HG03175 (cell line): ENCODE measurements at regions not wholly inside any gene's neighbourhood (a gene's known extent, or its start where the extent isn't known, plus 50 kb on each side); places are given as distances from the start of the nearest gene placed in this dataset.

Experiments
- ATAC-seq: cut with Tn5 transposase; IDR thresholded peaks from one replicate; pipeline ENCODE4 v1.9.1; 2021; ENCODE audit warnings: mild to moderate bottlenecking, moderate library complexity; ENCODE audit not compliant: unreplicated experiment

DNA sequence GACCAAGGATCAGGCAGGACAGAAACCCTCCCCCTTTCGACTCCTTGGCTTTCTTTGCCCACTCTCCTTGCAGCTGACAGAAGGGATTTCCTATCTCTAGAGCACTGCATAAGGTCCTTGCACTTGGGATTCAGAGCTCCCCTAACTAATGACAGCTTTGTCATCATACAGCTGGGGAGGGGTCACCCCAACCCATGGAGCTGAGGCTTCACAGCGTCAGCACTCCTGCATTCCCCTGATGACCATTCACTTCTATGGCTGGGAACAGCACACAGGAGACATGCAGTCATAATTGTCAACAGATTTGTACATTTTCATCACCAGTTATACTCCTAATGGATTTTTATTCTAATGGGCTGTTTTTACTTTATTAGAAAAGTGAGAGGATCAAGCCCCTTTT lies 161.7 kb upstream of the C1orf87 start:
- no peak for ATAC-seq

DNA sequence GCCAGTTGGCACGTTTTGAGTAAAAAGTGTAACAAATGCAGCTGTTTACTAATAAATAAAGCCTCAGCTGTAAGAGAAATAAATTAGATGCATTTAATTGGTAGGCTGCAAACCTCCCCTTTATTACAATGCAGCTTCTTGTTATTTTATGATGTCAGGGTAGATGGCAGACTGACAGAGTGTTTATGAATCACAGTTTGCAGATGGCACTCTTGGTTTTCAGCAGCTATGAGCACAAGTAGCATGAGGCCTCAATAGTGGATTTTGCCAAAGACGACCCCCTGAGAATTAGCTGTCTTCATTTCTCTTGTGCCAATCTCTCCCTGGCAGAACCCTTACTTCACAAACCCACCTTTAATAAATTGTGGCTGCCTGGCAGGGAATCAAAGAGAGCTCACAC lies 161.2 kb upstream of the C1orf87 start:
- ATAC-seq, result no peak

DNA sequence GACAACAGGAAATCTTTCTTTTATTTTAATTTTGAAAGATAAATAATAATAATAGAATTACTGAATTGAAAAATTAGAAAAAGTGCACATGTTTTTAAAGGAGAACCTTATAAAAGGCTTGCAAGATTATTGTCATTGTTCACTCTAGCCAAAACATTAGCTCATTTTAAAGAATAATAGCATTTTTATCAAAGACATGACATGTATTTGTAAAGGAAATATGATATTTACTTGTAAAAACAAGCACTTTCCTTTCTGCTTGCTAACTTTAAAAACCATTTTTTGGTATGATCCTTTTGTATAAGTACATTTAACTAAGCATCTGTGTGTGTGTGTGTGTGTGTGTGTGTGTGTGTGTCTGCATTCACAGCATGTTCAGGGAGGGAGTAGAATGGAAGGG lies 156.3 kb upstream of the C1orf87 start:
- no peak for ATAC-seq

DNA sequence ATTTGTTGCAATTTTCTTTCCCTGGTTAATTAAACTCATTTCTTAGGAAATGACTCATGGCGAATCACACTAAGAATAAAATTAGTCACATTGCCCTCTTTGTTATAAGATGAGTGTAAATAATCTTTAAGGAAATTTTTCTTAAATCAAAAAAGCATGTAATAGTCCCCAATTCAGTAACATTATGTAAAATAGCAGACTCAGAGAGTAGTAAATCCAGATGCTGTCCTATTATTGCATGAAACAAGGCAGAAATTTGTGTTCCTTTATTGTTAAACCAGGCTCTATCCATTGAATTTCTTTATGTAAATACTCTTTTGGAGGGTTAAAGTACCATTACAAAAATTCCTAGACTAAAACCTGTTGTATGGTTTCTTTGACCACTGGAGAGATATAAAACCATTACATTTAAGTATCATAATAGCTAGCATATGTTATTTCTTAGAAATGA lies 154.5 kb upstream of the C1orf87 start:
- no peak for ATAC-seq

DNA sequence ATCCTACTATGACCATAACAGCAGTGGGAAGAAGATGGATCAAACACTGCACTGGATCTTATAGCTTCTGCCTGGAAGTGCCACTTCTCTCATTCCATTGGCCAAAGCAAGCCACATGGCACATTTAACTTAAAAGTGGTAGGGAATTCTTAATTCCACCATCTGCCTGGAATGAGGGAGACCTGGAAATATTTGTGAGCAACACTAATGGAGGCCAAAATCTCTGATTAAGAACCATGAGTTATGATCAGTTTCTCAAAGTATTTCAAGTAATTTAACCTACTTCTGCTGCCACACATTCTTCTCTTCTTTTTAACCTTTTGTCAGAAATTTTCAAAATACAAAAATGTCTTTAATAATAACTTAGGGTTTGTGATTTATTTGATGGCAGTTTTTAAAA lies 154.0 kb upstream of the C1orf87 start:
- ATAC-seq, result no peak

DNA sequence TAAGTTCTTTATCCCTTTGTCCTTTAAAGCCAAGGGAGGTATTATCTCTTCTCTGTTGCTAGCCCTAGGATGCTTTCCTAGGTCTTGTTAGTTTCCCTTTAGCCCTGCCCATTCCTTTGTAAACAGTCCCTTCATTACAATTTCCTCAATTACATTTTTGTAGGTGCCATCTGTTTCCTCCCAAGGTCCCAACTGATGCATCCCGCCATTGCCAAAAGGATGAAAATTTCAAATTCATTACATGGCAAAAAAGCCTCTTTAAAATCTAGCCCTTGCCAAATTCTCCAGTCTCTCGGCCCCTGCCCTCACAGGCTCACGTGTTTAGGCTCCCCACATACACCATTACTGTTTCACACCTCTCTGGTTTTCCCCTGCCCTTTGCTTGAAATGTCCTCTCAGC lies 151.9 kb upstream of the C1orf87 start:
- no peak for ATAC-seq

DNA sequence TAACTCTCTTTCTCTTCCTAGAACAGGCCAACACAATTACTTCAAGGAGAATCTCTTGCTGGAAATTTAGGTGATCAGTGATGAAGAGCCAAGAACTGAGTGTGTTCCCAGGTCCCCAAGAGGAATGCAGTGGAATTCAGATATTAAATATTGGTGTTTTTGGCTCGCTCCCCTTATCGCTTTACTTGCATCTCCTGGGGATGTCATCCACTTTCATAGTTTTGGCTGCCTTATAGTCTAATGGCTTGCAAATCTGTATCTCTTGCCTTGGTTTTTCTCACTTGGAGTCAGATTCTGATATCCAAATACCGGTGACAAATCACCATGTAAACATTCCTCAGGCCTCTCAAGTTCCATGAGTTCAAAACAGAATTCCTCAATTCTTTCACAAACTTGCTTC lies 151.0 kb upstream of the C1orf87 start:
- no peak for ATAC-seq

DNA sequence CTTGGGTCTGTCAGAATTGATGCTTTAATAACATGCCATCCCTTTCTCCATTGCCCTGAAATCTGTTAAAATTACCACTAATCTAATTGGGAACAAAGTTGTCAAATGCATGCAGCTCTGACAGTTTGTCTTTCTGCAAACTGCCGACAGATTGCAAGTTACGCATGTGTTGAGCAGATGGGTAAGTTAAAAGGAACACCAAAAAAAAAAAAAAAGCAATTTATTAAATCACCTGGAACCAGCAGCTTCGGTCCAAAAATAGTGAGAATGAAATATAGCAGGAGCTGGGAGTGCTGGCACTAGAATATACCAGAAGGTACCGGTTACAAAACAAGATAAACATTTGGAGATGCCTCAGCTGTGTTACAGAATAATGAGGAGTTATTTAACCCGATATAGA lies 149.6 kb upstream of the C1orf87 start:
- no peak for ATAC-seq

DNA sequence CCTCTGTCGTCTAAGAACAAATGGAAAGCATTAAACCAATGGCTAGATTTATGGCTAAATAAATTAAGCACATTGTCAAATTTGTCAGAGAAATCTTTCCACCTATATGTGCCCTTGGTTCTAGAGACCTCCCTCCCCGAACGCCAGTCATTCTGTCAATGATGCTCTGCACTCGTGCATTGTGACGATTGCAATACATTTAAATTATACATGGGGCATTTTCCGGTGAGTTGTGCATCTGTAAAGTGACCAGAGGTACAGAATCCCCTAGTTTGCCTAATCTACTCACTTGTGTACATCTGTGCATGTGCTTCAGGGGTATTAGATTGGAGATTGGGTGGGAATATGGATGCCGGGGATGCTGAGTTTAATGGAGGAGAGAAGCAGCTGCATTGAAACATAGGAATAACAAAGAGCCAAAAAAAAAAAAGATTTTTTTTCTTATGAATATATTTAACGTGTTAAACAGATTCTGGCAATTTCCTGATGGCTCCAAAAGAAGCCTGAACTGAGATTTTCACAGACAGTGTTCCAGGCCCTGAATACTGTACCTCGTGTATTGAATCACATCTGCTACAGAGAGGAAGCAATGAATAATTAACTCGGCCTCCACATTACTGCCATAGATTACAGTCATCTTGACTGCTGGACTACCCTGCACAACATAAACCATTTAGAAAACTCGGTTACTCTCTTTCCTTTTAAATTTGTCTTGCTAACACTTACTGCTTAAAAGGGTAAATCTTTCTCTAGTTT lies 149.0 kb upstream of the C1orf87 start:
- no peak for ATAC-seq

DNA sequence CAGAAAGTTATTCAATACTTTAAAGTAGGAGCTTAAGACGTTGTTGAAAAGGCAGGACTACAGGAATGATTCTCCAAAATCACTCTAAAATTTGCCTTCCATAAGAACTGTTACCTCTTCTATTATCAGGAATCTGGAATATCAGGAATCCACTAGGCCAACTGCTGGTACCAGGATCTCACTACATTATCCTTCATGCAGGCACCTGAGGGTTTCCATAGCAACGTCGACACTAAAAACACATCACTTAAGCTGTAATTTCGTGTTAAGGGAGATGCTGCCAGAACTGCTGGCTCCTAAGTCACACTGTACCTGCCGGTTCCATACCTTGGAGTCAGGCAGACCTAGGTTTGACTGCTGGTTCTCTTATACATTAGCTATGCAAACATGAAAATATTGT lies 139.7 kb upstream of the C1orf87 start:
- no peak for ATAC-seq

DNA sequence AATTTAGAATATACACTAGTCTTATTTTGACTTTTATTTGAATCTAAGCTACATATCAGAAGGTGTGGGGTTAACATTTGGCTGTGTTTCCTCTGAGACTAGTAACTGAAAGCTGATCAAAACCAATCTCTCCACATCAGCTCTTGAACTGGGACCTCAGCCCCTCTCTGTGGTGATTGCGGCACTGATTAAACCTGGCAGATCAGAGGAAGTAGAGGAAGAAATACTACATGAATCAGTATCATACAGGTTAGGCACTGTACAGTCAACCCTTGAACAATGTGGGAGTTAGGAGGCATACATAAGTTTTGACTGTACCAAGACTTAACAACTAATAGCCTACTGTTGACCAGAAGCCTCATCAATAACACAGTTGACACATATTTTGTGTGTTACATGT lies 122.5 kb upstream of the C1orf87 start:
- no peak for ATAC-seq

DNA sequence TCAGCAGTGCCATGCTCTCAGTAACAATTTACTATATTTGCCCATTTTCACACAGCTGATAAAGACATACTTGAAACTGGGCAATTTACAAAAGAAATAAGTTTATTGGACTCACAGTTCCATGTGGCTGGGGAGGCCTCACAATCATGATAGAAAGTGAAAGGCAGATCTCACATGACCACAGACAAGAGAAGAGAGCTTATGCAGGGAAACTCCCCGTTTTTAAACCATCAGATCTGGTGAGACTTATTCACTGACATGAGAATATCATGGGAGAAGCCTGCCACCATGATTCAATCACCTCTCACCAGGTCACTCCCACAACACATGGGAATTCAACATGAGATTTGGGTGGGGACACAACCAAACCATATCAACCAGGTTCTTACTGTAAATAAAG lies 112.1 kb upstream of the C1orf87 start:
- no peak for ATAC-seq

DNA sequence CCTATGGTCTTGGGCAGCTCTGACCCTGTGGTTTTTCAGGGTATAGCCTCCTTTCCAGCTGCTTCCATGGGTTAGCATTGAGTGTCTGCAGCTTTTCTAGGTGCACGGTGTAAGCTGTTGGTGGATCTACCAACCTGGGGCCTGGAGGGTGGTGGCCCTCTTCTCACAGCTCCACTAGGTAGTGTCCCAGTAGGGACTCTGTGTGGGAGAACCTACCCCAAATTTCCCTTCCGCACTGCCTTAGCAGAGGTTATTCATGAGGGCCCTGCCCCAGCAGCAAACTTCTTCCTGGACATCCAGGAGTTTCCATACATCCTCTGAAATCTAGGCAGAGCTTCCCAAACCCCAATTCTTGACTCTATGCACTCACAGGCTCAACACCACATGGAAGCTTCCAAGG lies 111.0 kb upstream of the C1orf87 start:
- no peak for ATAC-seq

DNA sequence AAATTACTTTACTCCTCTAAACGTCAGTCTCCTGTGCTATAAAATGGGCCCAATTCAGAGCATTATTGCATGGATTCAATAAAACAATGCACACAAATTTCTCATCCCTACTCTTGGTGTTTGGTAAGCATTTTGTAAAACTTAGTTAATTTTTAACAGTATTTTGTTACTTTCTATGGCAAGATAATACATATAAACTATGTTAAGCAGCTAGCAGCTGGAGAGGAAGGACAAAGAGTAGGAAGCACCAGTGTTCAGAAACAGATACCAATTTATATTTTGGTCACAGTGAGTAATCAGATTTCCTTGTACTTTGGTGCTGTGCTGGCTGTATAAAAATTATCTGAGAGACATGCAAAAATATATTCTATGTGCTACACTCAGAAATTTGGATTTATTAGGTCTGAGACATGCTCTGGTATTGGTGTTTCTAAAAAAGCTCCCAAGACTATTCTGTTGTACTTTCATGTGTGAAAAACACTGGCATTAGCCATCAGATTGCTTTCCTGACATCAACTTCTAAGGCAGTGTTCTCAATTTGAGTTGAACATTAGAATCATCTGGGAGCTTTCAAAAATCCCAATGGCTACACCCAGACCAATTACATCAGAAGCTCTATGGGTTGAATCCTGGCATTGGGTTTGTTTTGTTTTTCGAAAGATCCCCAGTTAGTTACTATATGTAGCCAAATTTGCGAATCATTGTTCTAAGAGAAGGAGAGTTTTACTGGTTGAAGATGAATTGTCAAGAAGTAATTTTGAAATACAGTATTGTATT lies 100.3 kb upstream of the C1orf87 start:
- no peak for ATAC-seq

DNA sequence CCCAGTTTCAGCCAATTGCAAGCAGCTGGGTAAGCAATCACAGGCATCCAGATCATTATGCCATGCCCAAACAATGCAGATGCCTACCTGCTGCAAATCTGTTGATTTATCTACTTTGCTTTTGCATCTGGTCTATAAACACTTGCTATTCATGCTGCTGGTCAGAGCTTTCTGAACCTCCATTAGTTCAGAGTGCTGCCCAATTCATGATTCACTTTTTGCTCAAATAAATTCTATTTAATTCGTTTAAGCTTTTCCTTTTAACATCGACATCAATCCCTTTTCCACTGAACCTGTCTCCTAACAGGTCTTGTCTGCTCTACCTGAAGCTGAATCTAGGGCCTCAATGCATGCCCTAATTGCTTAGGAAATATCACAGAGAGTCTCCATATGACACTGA lies 99.4 kb upstream of the C1orf87 start:
- no peak for ATAC-seq

DNA sequence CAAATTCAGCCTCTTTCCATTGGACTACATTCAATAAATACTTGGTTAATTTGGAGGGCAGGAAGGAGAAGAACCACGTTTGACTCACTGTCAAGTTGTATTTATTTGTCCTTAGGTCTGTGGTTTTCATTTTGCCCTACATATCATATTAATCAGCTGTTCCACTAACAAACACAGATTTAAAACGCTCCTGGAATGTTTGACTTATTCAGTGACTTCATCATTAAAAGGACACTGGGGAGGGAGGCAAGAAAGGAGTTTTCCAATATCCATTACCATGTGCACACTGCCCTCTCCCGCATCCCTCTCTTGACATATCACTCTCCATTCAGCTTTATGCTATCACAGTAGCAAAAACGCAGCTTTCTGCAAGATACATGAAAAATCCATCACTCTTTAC lies 98.2 kb upstream of the C1orf87 start:
- no peak for ATAC-seq

DNA sequence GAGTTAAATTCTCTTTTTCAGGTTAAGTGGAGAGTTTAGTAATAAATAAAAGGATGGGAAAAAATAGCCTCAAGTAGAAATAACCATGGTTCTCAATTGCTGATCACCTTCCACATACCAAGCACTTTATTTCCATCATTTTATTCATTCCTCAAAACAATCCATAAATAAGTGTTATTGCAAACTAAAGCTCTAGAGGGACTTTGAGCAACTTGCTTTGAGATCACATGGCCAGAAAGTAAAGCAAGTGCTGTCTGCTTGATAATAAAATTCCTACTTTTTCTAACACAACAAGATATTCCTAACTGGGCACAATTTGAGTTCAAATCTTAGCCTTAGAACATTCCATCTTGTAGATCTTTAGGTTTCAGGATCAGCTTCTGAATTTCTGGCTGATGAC lies 97.1 kb upstream of the C1orf87 start:
- ATAC-seq, result no peak

DNA sequence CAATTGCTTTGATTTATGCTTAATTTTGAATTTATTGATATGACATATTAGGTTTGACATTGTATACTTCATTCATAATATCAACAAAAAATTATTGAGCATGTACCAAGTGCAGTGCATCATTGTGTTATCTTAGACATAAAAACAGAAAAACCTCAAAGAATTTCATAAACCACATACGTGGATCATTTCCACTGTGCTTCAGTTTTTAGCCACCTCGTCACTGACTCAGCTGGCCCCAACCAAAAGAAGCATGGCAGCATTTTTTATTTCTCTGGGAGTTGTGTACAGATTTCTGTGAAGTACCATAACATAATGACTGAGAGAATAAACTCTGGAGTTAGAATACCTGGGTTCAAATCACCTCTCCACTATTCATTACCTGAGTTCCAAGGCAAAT lies 95.6 kb upstream of the C1orf87 start:
- ATAC-seq, result no peak

DNA sequence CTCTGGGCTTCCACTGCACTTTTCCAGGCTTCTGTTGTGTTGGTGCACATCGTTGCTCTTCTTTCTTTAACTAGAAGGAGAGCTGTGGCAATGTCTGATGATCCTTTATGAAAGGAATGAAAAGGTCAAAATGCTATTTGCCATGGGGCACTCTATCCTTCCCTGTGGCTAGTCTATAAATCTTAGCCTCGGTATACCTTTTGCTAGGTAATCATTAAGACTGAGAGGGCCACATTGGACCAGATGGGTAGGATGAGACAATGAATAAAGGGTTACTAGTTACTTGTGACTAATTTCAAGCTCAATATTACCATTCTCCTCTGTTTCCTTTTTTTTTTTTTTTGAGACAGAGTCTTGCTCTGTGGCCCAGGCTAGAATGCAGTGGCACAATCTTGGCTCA lies 89.4 kb upstream of the C1orf87 start:
- ATAC-seq, result no peak

DNA sequence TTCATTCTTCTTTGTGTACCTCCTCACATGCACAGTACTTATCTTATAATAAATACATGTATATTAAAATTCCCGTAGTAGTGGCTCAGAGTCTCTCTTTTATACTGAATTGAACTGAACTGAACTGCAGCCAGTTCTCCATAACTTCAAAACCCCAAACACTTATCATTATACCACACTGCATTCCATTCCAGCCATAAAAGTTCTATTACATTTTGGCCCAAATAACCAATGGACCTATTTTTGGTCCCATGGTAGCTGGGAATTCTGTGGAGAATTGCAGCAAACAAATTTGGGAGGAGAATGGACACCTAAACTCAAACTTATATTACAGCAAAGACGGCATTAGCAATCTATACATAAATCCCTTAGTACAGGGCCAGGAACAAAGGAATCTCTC lies 86.6 kb upstream of the C1orf87 start:
- no peak for ATAC-seq

DNA sequence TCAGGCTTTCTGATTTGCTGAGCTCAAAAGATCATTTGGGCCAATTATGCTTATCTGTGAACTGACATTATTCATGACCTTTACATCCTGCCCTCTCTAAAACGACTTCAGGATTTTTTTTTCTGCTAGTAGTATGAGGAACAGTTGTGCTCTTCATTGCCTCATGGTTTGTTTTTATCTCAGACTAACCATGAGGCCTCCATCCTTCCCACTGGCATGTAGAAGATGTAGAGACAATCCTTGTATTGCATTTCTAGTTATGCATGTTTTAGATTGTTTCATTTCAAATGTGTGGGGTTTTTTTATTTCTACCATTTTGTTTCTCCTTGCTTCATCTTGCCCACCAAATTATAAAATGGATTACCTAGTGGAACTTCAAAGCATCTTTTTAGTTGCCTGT lies 82.8 kb upstream of the C1orf87 start:
- no peak for ATAC-seq

DNA sequence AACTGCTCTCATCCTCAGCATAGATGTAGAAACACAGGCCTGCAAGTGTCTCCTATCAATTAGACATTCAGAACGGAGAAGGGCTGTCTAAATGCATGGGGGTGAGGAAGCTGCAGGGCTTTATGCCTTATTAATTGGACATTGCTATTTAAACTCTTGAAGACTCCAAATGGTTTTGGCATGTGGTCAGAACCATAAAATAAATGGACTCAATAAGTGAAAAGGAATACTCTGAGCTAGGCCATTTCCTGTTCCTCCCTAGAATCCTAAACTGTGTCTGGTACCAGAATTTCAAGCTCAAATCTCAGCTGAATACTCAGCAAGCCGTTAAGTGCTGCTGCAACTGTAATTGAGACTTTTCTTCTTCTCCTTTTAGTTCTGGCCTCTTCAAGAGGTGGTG lies 80.4 kb upstream of the C1orf87 start:
- no peak for ATAC-seq

DNA sequence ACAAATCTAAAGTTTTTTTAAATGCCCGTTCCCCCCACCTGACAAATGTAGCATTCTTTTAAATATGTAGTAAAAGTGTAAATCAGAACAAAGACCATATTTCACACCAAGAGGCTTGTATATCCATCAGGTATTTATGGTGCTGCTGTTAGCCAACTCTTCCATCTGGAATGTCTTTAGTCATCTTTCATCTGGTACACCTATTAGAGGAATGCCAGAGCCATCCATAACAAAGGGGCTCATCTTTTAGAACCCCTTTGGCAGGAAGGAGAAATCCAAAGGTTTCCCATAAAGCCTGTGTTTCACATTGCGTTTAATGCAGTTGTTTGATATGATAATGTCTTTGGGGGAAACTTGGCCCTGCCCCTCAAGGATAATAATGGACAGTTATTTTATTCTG lies 79.3 kb upstream of the C1orf87 start:
- ATAC-seq, result no peak
